GM12891 (cell line): ENCODE measurements at regions not wholly inside any gene's neighbourhood (a gene's known extent, or its start where the extent isn't known, plus 50 kb on each side); places are given as distances from the start of the nearest gene placed in this dataset.

Experiments
- POLR2A ChIP-seq: IDR thresholded peaks from 2 replicates; pipeline ENCODE4 v1.6.1; 2011; ENCODE audit warnings: low read depth, low read length, control low read depth
- TAF1 ChIP-seq: IDR thresholded peaks from 2 replicates; pipeline ENCODE4 v1.6.1; 2011; ENCODE audit warnings: low read depth, low read length, control low read depth

- no peak for TF ChIP-seq POLR2A
- no peak for TF ChIP-seq TAF1
Observed at GRCh38 chr12:125776212-125776611, 711.0 kb downstream of the AACS start.
